ENCODE measurements at regions not wholly inside any gene's neighbourhood (a gene's known extent, or its start where the extent isn't known, plus 50 kb on each side); places are given as distances from the start of the nearest gene placed in this dataset.

DNA sequence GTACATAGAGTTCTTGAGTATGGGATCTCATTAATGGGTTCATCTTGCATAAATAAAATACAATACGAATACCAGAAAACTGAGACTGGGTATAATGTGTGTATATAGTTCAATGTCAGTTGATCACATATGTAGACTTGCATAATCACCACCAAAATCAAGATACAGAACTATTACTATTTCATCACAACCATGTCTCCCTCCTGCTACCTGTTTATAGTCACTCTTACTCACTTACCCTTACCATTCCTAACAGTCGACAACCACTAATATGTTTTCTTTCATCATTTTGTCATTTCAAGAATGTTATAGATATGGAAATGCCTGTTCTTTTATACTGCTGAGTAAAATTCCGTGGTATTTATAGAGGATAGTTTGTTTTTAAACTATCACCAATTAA, 416.1 kb upstream of the CNTNAP2 start:
- TF ChIP-seq JUNB (IDR thresholded peaks at IDR 0.05) (no peak), RAD21 (conservative IDR thresholded peaks at IDR 0.05 in 1 of 2, IDR thresholded peaks at IDR 0.05 in 1 of 2) (no peak)
- TF ChIP-seq, protein P1, sequence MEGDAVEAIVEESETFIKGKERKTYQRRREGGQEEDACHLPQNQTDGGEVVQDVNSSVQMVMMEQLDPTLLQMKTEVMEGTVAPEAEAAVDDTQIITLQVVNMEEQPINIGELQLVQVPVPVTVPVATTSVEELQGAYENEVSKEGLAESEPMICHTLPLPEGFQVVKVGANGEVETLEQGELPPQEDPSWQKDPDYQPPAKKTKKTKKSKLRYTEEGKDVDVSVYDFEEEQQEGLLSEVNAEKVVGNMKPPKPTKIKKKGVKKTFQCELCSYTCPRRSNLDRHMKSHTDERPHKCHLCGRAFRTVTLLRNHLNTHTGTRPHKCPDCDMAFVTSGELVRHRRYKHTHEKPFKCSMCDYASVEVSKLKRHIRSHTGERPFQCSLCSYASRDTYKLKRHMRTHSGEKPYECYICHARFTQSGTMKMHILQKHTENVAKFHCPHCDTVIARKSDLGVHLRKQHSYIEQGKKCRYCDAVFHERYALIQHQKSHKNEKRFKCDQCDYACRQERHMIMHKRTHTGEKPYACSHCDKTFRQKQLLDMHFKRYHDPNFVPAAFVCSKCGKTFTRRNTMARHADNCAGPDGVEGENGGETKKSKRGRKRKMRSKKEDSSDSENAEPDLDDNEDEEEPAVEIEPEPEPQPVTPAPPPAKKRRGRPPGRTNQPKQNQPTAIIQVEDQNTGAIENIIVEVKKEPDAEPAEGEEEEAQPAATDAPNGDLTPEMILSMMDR (IDR thresholded peaks at IDR 0.05), result no peak

All from A549 (cell line).